PFSK-1 (cell line): ENCODE measurements at regions not wholly inside any gene's neighbourhood (a gene's known extent, or its start where the extent isn't known, plus 50 kb on each side); places are given as distances from the start of the nearest gene placed in this dataset.
A peak's percentile ranks its signal among the peaks of the same experiment; 100 is the strongest.

Source experiments
- FOXP2 ChIP-seq: optimal IDR thresholded peaks from 2 replicates; pipeline ENCODE3; 2011; ENCODE audit warnings: borderline replicate concordance, control low read depth, inconsistent platforms; ENCODE audit not compliant: insufficient read depth; ENCODE audit errors: extremely low read length, extremely low read depth
- POLR2AphosphoS5 ChIP-seq: IDR thresholded peaks from 2 replicates; pipeline ENCODE4 v1.6.1; 2012; ENCODE audit warnings: low read depth, mild to moderate bottlenecking, control low read depth, low read length, moderate library complexity
- SIN3A ChIP-seq: IDR thresholded peaks from 2 replicates; pipeline ENCODE4 v1.6.1; 2012; ENCODE audit warnings: mild to moderate bottlenecking, low read length, moderate library complexity, borderline replicate concordance; ENCODE audit not compliant: insufficient read depth
- TAF1 ChIP-seq: IDR thresholded peaks from 2 replicates; pipeline ENCODE4 v1.6.1; 2012; ENCODE audit warnings: low read length, control low read depth, borderline replicate concordance; ENCODE audit not compliant: insufficient read depth
- TF ChIP-seq, protein P1 (sequence below), 2 experiments: IDR thresholded peaks; 2 replicates each; pipeline versions ENCODE4 v1.6.1 to v1.8.0; 2011 to 2012; ENCODE audit warnings: low read depth in 2 of 2, low read length in 2 of 2, control low read depth in 1 of 2, inconsistent platforms in 1 of 2, mild to moderate bottlenecking in 1 of 2, moderate library complexity in 1 of 2; ENCODE audit not compliant: insufficient read depth in 1 of 2

- TF ChIP-seq FOXP2 (no peak), POLR2AphosphoS5 (no peak), TAF1 (no peak), SIN3A (no peak)
- TF ChIP-seq, protein P1, sequence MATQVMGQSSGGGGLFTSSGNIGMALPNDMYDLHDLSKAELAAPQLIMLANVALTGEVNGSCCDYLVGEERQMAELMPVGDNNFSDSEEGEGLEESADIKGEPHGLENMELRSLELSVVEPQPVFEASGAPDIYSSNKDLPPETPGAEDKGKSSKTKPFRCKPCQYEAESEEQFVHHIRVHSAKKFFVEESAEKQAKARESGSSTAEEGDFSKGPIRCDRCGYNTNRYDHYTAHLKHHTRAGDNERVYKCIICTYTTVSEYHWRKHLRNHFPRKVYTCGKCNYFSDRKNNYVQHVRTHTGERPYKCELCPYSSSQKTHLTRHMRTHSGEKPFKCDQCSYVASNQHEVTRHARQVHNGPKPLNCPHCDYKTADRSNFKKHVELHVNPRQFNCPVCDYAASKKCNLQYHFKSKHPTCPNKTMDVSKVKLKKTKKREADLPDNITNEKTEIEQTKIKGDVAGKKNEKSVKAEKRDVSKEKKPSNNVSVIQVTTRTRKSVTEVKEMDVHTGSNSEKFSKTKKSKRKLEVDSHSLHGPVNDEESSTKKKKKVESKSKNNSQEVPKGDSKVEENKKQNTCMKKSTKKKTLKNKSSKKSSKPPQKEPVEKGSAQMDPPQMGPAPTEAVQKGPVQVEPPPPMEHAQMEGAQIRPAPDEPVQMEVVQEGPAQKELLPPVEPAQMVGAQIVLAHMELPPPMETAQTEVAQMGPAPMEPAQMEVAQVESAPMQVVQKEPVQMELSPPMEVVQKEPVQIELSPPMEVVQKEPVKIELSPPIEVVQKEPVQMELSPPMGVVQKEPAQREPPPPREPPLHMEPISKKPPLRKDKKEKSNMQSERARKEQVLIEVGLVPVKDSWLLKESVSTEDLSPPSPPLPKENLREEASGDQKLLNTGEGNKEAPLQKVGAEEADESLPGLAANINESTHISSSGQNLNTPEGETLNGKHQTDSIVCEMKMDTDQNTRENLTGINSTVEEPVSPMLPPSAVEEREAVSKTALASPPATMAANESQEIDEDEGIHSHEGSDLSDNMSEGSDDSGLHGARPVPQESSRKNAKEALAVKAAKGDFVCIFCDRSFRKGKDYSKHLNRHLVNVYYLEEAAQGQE (IDR thresholded peaks at IDR 0.05; ENCODE audit: insufficient read depth in 1 of 2, low read depth in 2 of 2, low read length in 2 of 2), result no peak
These were observed 1017.7 kb upstream of the CRIM1 start for GRCh38 chr2:35337922-35338321.

GRCh38 chr2:35314049-35314448 lies 1041.5 kb upstream of the CRIM1 start:
- no peak for TF ChIP-seq TAF1
- TF ChIP-seq FOXP2, result no peak
- no peak for TF ChIP-seq SIN3A
- TF ChIP-seq POLR2AphosphoS5, result no peak

GRCh38 chr2:35301369-35301768 lies 1054.2 kb upstream of the CRIM1 start:
- TF ChIP-seq SIN3A (no peak), POLR2AphosphoS5 (no peak)
- TF ChIP-seq, protein P1 (IDR thresholded peaks at IDR 0.05; ENCODE audit: insufficient read depth in 1 of 2, low read depth in 2 of 2, low read length in 2 of 2), result no peak

- TF ChIP-seq, protein P1 (IDR thresholded peaks at IDR 0.05; ENCODE audit: insufficient read depth in 1 of 2, low read depth in 2 of 2, low read length in 2 of 2), result peak in 1 of 2 experiments; percentile 65; a peak in 2 of 4 replicates
- peak; percentile 38 for TF ChIP-seq FOXP2
- 0 out of 2 replicates have a peak, but pooled peaks have one; percentile 38 for TF ChIP-seq POLR2AphosphoS5
- peak; percentile 58; the same call in 1 of the 2 replicates for TF ChIP-seq TAF1
- TF ChIP-seq SIN3A, result no peak
These were observed 1057.1 kb upstream of the CRIM1 start for GRCh38 chr2:35298493-35298892.

- TF ChIP-seq, protein P1 (IDR thresholded peaks at IDR 0.05; ENCODE audit: insufficient read depth in 1 of 2, low read depth in 2 of 2, low read length in 2 of 2), result no peak
- TF ChIP-seq FOXP2, result no peak
- no peak for TF ChIP-seq SIN3A
- TF ChIP-seq TAF1, result no peak
- TF ChIP-seq POLR2AphosphoS5, result no peak
These were observed 1058.2 kb upstream of the CRIM1 start for GRCh38 chr2:35297403-35297802.
